Thymus (tissue), 11 donors: ENCODE measurements at regions not wholly inside any gene's neighbourhood (a gene's known extent, or its start where the extent isn't known, plus 50 kb on each side); places are given as distances from the start of the nearest gene placed in this dataset.

ENCODE experiments used
- DNase-seq, 9 donors: peaks; one replicate each; pipeline ENCODE4 v3.0.0-alpha.2; 2013; ENCODE audit warnings: low spot score in 9 of 9, low read depth in 6 of 9, missing footprints in 1 of 9
- H3K27ac ChIP-seq, 2 donors: one replicate each; pipeline ENCODE4 v1.5.1; 2013; ENCODE audit warnings: control low read depth in 1 of 2, low read depth in 1 of 2, low read length in 1 of 2, mild to moderate bottlenecking in 1 of 2, moderate library complexity in 1 of 2
- H3K27me3 ChIP-seq, 2 donors: one replicate each; pipeline ENCODE4 v1.5.1; 2013; ENCODE audit warnings: low read length in 1 of 2; ENCODE audit not compliant: control insufficient read depth in 2 of 2, insufficient read depth in 1 of 2
- H3K36me3 ChIP-seq, 2 donors: one replicate each; pipeline ENCODE4 v1.5.1; 2013; ENCODE audit warnings: low read length in 1 of 2, mild to moderate bottlenecking in 1 of 2, moderate library complexity in 1 of 2; ENCODE audit not compliant: control insufficient read depth in 2 of 2, insufficient read depth in 2 of 2
- H3K4me1 ChIP-seq, 2 donors: one replicate each; pipeline ENCODE4 v1.5.1; 2013; ENCODE audit warnings: low read length in 2 of 2; ENCODE audit not compliant: control insufficient read depth in 2 of 2, insufficient read depth in 2 of 2
- H3K4me3 ChIP-seq, 2 donors: one replicate each; pipeline ENCODE4 v1.5.1; 2013; ENCODE audit warnings: low read length in 2 of 2, control low read depth in 1 of 2, mild to moderate bottlenecking in 1 of 2
- H3K9me3 ChIP-seq, 2 donors: one replicate each; pipeline ENCODE4 v1.5.1; 2013; ENCODE audit warnings: low read length in 1 of 2, mild to moderate bottlenecking in 1 of 2; ENCODE audit not compliant: control insufficient read depth in 2 of 2, insufficient read depth in 1 of 2
- WGBS: extraction: QIAGEN DNeasy Blood & Tissue Kit; methylation state at CpG from one replicate; pipeline ENCODE4 v1.1.7; 2013; 5-methylcytosine and 5-hydroxymethylcytosine counted together
- donor health status: healthy.

DNA sequence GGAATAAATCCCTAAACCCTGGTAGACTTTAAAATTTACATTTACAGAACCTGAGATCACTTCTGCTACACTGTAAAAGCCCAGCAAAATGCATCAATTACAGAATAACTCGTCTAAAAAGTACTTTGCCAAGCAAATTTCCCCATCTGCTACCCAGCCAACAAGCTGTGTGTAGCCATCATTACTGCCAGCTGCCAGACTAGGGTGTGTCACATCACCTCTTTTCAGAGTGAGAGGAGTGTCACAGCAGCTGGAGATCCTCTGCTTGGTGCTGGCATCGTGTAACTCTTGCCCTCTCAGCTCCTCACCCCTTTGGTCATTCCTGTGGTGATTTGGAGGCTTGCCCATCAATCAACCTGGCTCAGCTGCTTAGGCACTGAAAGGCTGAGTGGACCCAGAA, 340.4 kb upstream of the MMADHC start:
- 56% methylated on average over 2 of the region's 2 CpGs for WGBS
- DNase-seq = no peak
- no peaks in the 10 kb centered on the region for H3K27me3 ChIP-seq
- no peaks in the 10 kb centered on the region for H3K36me3 ChIP-seq
- H3K9me3 ChIP-seq = no peaks in the 10 kb centered on the region
- no peaks in the 10 kb centered on the region for H3K4me1 ChIP-seq
- H3K4me3 ChIP-seq = no peak overlapping the region
- no peak overlapping the region for H3K27ac ChIP-seq

DNA sequence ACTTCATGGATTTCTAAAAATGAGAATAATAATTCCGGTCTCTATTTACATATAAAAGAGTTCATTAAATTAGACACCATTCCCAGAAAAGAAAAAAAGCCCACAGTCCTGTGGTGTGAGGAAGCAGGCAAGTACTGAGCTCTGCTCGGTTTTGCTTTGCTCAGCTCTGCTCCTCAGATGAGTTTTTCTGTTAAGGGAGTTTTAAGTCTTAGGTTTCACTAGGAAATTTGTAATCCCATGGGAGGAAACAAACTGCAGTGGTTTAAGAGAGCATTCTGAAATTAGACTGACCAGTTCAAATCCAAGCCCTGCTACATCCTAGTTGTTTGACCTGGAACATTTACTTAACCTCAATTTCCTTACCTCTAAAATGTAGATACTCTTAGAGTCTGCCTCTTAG, 338.6 kb upstream of the MMADHC start:
- WGBS = 66% methylated on average over 2 of the region's 2 CpGs
- Histone ChIP-seq H3K4me1 (no peaks in the 10 kb centered on the region), H3K4me3 (no peak overlapping the region), H3K27ac (no peak overlapping the region), H3K27me3 (no peaks in the 10 kb centered on the region), H3K9me3 (no peaks in the 10 kb centered on the region), H3K36me3 (no peaks in the 10 kb centered on the region)
- DNase-seq = no peak

DNA sequence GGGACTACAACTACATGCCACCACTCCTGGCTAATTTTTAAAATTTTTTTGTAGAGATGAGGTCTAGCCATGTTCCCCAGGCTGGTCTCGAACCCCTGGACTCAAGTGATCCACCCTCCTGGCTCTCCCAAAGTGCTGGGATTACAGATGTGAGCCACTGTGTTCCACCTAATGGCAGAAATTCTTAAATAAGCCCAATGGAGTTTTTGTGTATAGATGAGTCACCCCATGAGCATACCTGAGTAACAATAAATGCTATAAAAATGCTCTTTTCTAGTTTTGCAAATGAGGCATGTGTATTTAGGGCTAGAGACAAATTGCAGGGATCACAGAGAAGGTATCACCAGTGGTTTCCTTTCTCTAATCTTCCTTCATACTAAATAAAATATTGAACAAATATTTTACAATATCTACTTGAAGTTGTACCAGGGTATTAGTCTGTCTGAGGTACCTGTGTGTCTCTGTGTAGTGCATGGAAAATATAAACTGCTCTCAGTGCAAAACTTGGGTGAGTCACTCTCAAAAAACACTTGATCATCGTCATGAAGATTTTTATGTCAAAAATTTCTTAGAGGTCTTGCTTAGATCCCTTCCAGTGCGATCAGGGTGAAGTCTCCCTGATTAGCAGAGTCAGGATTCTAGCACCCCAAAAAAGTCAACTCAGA, 337.1 kb upstream of the MMADHC start:
- Histone ChIP-seq H3K4me1 (no peaks in the 10 kb centered on the region), H3K4me3 (no peak overlapping the region), H3K27me3 (no peaks in the 10 kb centered on the region), H3K36me3 (no peaks in the 10 kb centered on the region), H3K9me3 (no peaks in the 10 kb centered on the region), H3K27ac (no peak overlapping the region)
- DNase-seq = no peak
- WGBS = 85% methylated on average over 3 of the region's 3 CpGs

DNA sequence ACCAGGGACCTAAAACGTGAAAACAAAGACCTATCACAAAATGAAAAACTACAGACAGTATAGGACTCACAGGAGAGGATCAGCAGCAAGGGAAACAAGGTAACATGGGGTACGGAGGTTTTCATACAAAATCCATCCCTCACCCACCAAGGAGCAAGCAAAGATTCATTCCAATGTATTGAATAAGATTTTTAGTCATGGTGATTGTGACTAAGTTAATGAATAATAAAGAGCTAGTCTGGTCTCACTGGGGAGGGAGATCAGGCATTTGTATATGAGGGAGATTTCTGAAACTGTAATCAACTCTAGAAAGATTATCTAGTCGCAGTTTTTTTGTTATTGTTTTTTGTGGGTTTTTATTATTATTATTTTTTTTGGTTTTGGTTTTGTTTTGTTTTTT, 336.5 kb upstream of the MMADHC start:
- H3K36me3 ChIP-seq = no peaks in the 10 kb centered on the region
- H3K9me3 ChIP-seq = no peaks in the 10 kb centered on the region
- no peak overlapping the region for H3K4me3 ChIP-seq
- no peak for DNase-seq
- no peaks in the 10 kb centered on the region for H3K4me1 ChIP-seq
- H3K27me3 ChIP-seq = no peaks in the 10 kb centered on the region
- 84% methylated on average over 3 of the region's 3 CpGs for WGBS
- H3K27ac ChIP-seq = no peak overlapping the region

DNA sequence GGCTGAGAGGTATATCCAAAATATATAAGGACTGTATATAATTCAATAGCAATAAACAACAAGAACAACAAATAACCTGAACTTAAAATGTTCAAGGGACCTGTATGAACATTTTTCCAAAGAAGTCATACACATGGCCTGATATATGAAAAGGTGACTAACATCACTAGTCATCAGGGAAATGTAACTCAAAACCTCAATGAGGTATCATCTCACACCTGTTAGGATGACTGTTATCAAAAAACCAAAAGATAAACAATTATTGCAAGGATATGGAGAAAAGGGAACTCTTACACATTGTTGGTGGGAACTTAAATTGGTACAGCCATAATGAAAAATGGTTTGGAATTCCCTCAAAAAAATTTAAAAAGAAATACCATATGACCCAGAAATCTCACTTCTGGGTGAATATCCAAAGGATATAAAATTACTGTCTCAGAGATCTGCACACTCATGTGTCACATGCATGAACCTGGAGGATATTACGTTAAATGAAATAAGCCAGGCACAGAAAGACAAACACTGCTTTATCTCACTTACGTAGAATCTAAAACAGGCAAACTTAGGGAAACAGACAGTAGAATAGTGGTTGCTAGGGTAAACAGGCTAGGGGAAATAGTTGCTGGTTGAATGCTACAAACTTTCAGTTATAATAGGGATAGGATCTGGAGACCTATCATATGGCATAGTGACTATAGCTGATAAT, 334.5 kb upstream of the MMADHC start:
- Histone ChIP-seq H3K4me3 (no peak overlapping the region), H3K27me3 (no peaks in the 10 kb centered on the region), H3K4me1 (no peaks in the 10 kb centered on the region), H3K27ac (no peak overlapping the region), H3K9me3 (no peaks in the 10 kb centered on the region), H3K36me3 (no peaks in the 10 kb centered on the region)
- WGBS = 95% methylated on average over 2 of the region's 2 CpGs
- no peak for DNase-seq

DNA sequence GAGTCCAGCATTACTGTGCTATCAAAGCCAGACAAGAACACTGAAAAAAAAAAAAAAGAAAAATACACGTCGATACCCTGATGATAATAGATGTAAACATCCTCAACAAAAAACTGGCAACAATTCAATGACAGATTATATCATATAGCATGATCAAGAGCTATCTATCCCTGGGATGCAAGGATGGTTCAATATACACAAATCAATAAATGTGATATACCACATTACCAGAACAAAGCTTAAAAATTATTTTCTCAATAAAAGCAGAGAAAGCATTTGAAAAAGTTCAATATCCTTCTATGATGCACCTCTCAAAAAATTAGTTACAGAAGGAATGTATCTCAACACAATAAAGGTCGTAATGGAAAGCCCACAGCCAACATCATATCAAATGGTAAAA, 332.8 kb upstream of the MMADHC start:
- no peak for DNase-seq
- H3K9me3 ChIP-seq = no peaks in the 10 kb centered on the region
- H3K4me1 ChIP-seq = no peaks in the 10 kb centered on the region
- no peak overlapping the region for H3K4me3 ChIP-seq
- H3K27me3 ChIP-seq = no peaks in the 10 kb centered on the region
- WGBS = 98% methylated on average over 3 of the region's 3 CpGs
- H3K27ac ChIP-seq = no peak overlapping the region
- H3K36me3 ChIP-seq = no peaks in the 10 kb centered on the region

DNA sequence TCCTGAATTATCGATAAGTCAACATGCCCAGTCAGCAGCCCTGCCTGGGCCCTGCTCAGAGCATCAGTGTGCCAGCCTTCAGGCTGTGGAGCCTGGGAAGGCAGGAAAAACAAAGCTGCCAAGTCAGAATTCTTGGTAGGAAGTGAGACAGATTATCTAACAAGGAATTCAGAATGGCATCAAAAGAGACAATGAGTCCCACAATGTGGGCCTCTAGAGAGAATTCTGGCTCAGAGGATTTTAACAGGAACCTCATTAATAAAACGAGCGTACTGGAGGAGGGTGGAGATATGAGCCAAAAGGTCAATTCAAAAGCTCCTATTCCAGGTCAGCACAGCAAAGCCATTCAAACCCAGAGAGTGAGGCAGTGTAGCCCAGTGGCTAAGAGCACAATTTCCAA, 327.6 kb upstream of the MMADHC start:
- Histone ChIP-seq H3K4me1 (no peaks in the 10 kb centered on the region), H3K27me3 (no peaks in the 10 kb centered on the region), H3K36me3 (no peaks in the 10 kb centered on the region), H3K27ac (no peak overlapping the region), H3K9me3 (peaks cover 0 to 4% of the 10 kb centered on the region in 2 donors), H3K4me3 (no peak overlapping the region)
- no peak for DNase-seq
- 87% methylated on average over 3 of the region's 3 CpGs for WGBS

DNA sequence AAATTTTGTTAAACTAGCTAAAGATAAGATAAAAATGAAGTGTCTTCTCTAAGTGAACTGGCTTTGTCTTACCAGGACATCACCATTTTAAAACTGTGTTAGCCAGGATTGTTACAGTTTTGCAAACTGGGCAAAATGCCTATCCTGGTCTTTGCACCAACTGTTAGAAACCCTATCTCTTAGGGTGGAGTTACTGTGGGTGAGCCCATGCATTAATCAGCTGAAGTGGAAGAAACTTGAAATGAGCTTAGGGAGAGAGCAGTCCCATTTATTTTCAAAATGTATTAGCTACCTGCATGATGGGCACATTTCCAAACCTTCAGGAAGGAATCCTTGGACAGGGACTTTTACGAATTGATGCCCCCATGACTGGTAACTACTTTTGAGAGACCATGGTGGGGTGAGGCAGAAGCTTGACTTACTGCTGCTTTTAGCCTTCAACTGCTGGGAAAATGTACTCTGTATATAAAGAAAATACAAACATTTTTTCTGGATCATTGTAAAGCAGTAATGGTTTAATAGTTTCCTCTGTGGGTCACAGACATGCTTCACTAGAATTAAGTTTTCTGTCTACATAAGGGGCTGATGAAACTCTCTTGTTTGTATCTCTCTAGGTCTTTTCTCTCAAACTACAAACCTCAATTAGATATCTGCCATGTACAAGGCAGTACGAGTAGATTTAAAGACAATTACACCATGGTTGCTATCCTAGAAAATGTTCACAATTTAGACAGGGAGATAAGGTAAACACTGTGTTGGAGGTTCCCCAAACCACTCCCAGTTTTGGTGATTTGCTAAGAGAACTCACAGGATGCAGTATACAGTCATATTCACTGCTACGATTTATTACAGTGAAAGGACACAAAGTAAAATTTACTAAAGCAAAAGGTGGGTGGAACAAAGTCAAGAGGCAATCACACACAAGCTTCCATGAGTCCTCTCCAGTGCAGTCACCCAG, 321.4 kb upstream of the MMADHC start:
- no peaks in the 10 kb centered on the region for H3K36me3 ChIP-seq
- no peak overlapping the region for H3K4me3 ChIP-seq
- WGBS = 87% methylated on average over 3 of the region's 3 CpGs
- no peak for DNase-seq
- H3K4me1 ChIP-seq = no peaks in the 10 kb centered on the region
- no peaks in the 10 kb centered on the region for H3K9me3 ChIP-seq
- H3K27ac ChIP-seq = no peak overlapping the region
- H3K27me3 ChIP-seq = no peaks in the 10 kb centered on the region

DNA sequence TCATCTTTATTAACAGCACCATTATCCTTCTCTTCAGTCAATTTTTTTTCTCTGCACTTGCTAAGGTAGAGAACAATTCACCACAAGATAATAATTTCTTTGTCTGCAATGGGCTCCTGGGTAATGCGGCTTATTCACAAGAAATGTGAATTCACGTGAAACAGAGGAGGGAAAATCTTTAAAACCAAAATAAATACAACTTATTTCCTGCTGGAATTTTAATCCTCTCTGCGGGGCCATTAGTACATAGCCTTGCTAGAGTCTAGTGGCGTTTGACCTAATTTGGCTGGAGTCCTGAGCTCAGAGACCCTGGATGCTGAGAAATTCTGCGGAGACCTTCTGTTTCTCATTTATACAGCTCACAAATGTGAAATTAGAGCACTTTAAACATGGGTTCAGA, 319.3 kb upstream of the MMADHC start:
- WGBS = 93% methylated on average over 5 of the region's 5 CpGs
- H3K27ac ChIP-seq = no peak overlapping the region
- H3K4me3 ChIP-seq = no peak overlapping the region
- H3K4me1 ChIP-seq = no peaks in the 10 kb centered on the region
- no peaks in the 10 kb centered on the region for H3K9me3 ChIP-seq
- H3K27me3 ChIP-seq = no peaks in the 10 kb centered on the region
- DNase-seq = no peak
- no peaks in the 10 kb centered on the region for H3K36me3 ChIP-seq
